Neutrophil (primary cell): ENCODE measurements at regions not wholly inside any gene's neighbourhood (a gene's known extent, or its start where the extent isn't known, plus 50 kb on each side); places are given as distances from the start of the nearest gene placed in this dataset.

ENCODE experiments used
- H3K27ac ChIP-seq: fragments of 200-600 bp; sonication (generic); 2 replicates; pipeline ENCODE4 v1.5.1; 2016; ENCODE audit warnings: mild to moderate bottlenecking, moderate library complexity
- H3K27me3 ChIP-seq: fragments of 200-600 bp; sonication (generic); 2 replicates; pipeline ENCODE4 v1.6.0; 2016; ENCODE audit warnings: mild to moderate bottlenecking
- H3K36me3 ChIP-seq: fragments of 200-600 bp; sonication (generic); 2 replicates; pipeline ENCODE4 v1.5.1; 2017
- H3K4me1 ChIP-seq, 2 experiments: fragments of 200-600 bp in 1 of 2; sonication (generic) in 1 of 2; 1 replicate in 1 of 2; 2 replicates in 1 of 2; pipeline versions ENCODE4 v1.5.1 to v1.6.1; 2013 to 2016; ENCODE audit warnings: low read depth in 1 of 2, low read length in 1 of 2, mild to moderate bottlenecking in 1 of 2, moderate library complexity in 1 of 2; ENCODE audit not compliant: control insufficient read depth in 1 of 2, insufficient read depth in 1 of 2
- H3K4me3 ChIP-seq, 2 experiments: fragments of 200-600 bp in 1 of 2; sonication (generic) in 1 of 2; 1 replicate in 1 of 2; 2 replicates in 1 of 2; pipeline ENCODE4 v1.5.1; 2013 to 2016; ENCODE audit warnings: low read depth in 1 of 2, low read length in 1 of 2, mild to moderate bottlenecking in 1 of 2, moderate library complexity in 1 of 2
- H3K9me3 ChIP-seq: fragments of 200-600 bp; sonication (generic); 2 replicates; pipeline ENCODE4 v1.5.1; 2016
- CTCF ChIP-seq: fragments of 200-600 bp; sonication (generic); IDR thresholded peaks from 2 replicates; pipeline ENCODE4 v1.5.1; 2016; ENCODE audit warnings: antibody characterized with exemption

GRCh38 chr10:32150532-32151101 lies 94.4 kb upstream of the KIF5B start:
- Histone ChIP-seq H3K27ac (no peak overlapping the region), H3K4me1 (peaks cover 0 to 3% of the 10 kb centered on the region in 2 experiments), H3K27me3 (no peaks in the 10 kb centered on the region), H3K9me3 (no peaks in the 10 kb centered on the region), H3K4me3 (no peak overlapping the region), H3K36me3 (no peaks in the 10 kb centered on the region)
- TF ChIP-seq CTCF, result no peak

- H3K9me3 ChIP-seq, result no peaks in the 10 kb centered on the region
- H3K27me3 ChIP-seq, result no peaks in the 10 kb centered on the region
- peaks cover 0 to 3% of the 10 kb centered on the region in 2 experiments for H3K4me1 ChIP-seq
- no peaks in the 10 kb centered on the region for H3K36me3 ChIP-seq
- no peak overlapping the region for H3K27ac ChIP-seq
- no peak for TF ChIP-seq CTCF
- H3K4me3 ChIP-seq, result no peak overlapping the region
Measured at GRCh38 chr10:32149252-32149955, 93.2 kb upstream of the KIF5B start.

- Histone ChIP-seq H3K9me3 (no peaks in the 10 kb centered on the region), H3K27ac (no peak overlapping the region), H3K4me3 (no peak overlapping the region), H3K4me1 (no peaks in the 10 kb centered on the region), H3K27me3 (no peaks in the 10 kb centered on the region), H3K36me3 (no peaks in the 10 kb centered on the region)
- no peak for TF ChIP-seq CTCF
Measured at GRCh38 chr10:32148864-32149251, 92.6 kb upstream of the KIF5B start.

GRCh38 chr10:32147730-32148129 lies 91.5 kb upstream of the KIF5B start:
- no peak for TF ChIP-seq CTCF
- no peaks in the 10 kb centered on the region for H3K36me3 ChIP-seq
- H3K27ac ChIP-seq, result no peak overlapping the region
- H3K4me1 ChIP-seq, result no peaks in the 10 kb centered on the region
- no peak overlapping the region for H3K4me3 ChIP-seq
- H3K9me3 ChIP-seq, result no peaks in the 10 kb centered on the region
- H3K27me3 ChIP-seq, result no peaks in the 10 kb centered on the region

- no peak for TF ChIP-seq CTCF
- no peaks in the 10 kb centered on the region for H3K9me3 ChIP-seq
- H3K27me3 ChIP-seq, result no peaks in the 10 kb centered on the region
- H3K36me3 ChIP-seq, result no peaks in the 10 kb centered on the region
- no peaks in the 10 kb centered on the region for H3K4me1 ChIP-seq
- no peak overlapping the region for H3K27ac ChIP-seq
- H3K4me3 ChIP-seq, result no peak overlapping the region
Measured at GRCh38 chr10:32146166-32146565, 89.9 kb upstream of the KIF5B start.
